HG03103 (cell line): ENCODE measurements at regions not wholly inside any gene's neighbourhood (a gene's known extent, or its start where the extent isn't known, plus 50 kb on each side); places are given as distances from the start of the nearest gene placed in this dataset.
"Not testable (repeated sequence)": the region's sequence is repeated elsewhere in the genome, so short reads cannot be mapped to it uniquely, and the experiment has no call there.

Experiments used
- ATAC-seq: cut with Tn5 transposase; IDR thresholded peaks from one replicate; pipeline ENCODE4 v1.9.1; 2021; ENCODE audit warnings: low read depth; ENCODE audit not compliant: unreplicated experiment

DNA sequence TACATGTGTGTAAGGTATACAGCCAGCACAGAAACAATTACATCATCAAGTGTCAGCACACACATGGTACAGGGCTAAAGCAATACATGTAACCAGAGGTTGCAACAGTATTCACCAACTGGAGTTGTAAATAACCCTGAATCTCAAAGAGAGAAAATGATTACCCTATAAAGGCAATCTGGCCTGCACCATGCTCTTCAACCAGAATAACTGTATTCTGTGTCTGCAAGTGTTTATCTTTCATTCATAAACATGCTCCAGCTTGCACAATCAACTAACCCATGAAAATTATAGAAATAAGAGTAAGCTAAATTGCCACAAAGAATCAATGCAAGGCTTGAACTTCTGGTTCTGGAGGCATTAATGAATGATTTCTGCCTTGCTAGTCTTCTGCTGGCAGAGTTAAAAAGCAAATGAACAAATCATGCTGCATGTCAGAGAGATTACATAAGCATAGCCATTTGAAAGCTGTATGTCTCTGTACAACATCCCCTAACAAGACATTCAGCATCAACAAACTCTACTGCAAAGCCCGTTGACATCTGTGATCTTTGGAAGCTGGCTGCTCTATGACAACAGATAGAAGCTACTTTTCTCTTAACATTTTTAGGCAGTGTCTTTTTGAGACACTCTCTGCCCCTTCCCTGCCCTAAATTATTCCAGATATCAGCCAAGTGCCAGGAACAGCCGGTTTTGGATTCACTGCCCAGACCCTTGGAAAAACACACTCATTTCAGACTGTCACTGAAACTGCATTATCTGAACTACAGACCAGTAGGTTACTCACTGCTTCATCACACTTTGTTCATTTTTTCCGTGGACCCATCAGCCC is 871.0 kb downstream of the OTOL1 start:
- ATAC-seq, result no peak

DNA sequence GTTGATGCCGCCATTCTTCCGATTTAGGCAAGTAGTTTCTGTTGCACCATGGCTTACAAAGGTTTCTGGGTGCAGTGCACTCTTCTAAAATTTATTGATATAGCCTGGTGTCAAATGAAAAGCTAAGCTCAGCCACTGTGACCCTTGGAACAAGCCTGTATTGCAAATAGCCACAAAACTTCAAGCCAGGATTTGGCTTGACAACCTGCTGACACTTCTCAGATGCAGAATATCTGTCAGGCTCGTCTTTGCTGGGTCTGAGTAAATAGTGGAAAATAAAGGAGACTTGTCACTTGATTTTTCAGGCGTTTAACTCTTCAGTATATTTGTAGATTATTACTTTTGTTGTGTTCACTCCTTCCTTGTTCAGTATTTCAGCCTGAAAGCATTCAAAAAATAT is 871.8 kb downstream of the OTOL1 start:
- no peak for ATAC-seq

DNA sequence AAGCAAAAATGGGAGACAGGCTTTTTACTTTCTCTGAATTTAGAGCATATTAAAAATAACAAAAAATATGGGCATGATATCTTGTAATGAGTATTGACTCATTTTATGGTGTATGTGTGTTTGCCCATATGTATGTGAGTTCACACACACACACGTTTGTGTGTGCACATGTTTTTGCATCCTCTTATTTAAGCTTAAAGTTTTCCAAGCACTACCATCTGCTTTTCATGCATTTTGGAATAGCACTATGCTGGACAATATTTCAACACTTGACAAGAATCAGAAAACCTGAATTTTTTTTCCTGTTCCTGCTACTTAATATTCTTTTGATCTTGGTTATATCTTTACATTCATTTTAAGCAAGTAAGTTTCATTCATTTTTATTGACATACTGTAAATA is 872.7 kb downstream of the OTOL1 start:
- no peak for ATAC-seq

DNA sequence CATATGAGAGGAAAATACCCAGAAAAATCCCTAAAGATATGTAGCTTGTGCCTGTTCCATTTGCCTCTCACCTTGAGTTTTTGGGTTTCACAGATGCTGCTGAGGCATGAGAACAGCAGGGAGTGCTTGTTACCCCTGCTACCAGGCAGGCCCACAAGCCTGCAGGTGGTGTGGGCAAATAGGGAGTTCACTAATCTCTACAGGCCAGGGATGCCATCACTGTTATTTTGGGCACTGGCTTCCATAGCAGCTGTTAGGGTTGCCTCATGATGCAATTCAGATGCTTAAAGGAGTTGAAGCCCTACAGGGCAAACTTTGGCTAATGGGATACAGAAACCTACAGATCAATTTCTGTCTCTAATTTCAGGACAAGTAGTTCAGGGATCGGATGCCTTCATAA is 873.5 kb downstream of the OTOL1 start:
- no peak for ATAC-seq

DNA sequence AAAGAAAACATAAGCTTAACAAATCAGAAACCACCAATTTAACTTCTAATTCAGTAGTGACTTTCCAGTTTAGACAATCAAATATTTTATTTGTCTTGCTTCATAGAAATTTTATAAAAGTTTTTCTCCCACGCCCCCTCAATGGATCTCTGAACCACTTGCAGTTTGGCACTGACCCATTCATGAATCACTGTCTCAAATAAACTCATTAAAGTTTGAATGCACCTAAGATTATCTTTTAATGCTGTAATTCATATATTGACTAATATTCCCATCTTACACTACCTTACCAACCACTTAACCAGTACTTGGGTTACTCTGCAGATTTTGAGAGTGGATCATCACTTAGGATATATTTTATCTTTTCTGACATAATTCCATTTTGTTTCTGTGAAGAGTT is 880.2 kb downstream of the OTOL1 start:
- no peak for ATAC-seq

DNA sequence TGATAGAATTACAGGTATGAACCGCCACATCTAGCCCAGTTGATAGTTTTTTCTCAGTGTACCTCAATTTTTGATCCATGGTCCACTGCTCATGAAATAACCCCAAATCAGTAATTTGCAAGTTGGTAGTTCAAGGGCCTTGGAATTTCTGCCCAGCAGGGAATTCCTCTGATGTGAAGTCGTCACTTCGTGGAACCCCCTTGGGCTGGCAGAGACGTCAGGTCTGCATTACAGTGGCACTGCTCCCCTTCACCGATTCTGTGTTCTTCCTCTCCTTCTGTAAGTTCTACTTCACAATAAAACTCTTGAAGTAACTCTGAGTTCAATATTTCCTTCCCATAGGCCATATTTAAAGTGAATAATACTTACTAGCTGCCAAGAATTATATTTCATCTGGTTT is 881.0 kb downstream of the OTOL1 start:
- no peak for ATAC-seq

DNA sequence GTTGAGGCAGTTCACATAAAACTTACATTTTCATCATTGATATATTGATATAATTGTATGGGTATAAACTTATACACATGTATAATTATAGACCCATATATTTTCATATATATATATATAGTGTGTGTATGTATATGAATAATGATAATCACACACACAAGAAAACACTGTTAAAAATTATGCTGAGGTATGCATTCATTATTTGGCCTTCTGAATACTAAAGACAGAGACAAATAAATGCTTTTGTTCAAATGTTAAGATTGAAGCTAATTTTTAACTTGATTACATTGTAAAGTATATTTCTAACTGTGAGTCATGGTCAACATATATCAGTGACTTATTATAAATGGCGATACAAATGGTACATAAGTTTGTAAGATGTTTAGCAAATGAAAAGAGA is 888.8 kb downstream of the OTOL1 start:
- no peak for ATAC-seq

DNA sequence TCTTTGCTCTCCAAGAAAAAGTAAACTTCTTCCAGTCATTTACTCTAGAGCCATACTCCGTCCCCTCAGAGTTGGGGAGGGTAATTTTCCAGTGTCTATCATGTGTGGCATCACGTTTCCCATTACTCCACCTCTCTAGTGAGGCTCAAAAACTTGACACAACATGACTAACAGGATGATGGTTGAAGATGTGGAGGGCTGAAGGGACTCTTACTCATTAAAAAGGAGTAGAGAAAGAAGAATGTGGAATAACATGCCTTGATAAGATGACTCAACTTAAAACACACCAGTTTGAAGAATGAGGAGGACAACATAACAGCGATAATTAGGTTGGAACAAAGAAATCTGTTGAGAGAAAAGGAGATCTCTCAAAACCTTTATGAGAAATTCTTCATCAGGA is 894.3 kb downstream of the OTOL1 start:
- no peak for ATAC-seq

DNA sequence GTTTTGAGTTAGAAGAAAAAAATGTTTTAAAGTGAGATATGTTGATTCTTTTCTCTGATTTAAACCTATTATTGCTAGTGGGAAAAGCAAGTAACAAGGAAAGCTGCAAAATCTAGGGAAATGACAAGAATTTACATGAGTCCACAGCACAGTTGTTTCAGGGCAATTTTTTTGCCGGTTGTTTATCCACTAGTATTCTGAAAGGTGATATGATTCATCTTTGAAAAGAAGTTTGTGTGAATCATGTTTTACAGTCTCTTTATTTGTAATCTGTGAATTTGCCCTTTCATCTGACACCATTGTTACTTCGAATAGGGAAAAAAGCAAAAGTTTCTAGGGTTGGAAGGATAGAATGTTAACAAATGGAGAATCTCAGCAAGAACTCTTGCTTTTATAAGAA is 894.7 kb downstream of the OTOL1 start:
- no peak for ATAC-seq

DNA sequence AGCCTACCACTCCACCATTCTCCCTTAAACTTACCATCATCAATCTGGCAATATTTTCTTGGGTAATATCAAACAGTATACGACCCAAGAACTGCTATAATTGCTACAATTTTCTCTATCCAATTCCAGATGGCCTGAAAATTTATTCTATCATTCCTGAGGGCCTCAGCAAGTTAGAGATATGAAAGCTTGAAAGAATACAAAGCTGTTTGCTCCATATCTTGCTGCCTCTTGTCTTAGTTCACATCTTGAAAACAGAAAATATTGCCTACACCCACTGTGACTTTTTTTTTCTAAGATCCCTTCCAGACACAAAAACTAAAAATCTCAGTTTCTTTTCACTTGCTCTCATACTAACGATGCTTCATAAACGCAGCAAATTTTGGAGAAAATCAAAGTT is 898.9 kb downstream of the OTOL1 start:
- no peak for ATAC-seq

DNA sequence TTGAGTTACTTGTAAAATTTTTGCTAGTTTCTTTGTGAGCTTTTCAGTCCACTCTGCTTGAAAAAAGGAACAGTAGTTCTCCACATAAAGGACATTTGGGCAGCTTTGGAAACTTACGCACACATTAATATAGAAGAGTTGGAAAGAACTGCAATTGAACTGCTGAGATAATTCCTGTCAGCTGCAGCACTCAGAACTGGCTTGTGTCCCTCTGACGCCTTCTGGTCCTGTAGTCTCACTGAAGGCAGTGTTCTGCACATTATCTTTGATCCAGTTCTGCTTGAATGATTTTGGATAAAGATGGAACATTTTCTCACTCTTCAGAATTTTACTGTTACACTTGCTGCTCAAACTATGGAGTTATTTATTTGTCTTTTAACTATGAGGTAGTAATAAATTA is 901.9 kb downstream of the OTOL1 start:
- ATAC-seq, result no peak

DNA sequence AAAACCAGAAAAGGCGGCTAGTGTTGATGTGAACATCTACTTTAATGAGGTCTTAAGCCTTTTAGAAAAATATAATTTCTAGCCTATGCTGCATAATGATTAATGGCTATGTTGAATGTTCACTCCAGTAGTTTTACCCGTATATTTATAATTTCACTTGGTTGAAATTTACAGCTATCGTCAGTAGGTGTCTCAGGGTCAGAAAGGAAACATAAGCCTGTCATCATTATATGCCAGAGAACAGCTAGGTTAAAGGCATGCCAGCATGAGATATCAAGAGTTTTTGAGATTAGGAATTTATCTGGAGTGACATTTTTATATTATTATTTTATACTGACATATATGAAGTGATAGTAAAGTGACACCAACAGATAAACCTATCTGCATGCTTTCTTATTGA is 904.1 kb downstream of the OTOL1 start:
- ATAC-seq, result no peak

DNA sequence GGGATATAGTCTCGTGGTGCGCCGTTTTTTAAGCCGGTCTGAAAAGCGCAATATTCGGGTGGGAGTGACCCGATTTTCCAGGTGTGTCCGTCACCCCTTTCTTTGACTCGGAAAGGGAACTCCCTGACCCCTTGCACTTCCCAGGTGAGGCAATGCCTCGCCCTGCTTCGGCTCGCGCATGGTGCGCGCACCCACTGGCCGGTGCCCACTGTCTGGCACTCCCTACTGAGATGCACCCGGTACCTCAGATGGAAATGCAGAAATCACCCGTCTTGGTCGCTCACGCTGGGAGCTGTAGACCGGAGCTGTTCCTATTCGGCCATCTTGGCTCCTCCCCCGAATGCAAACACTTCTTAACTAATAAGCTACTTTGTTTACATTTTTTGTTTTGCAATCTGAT is 914.9 kb downstream of the OTOL1 start:
- not testable (repeated sequence) for ATAC-seq

DNA sequence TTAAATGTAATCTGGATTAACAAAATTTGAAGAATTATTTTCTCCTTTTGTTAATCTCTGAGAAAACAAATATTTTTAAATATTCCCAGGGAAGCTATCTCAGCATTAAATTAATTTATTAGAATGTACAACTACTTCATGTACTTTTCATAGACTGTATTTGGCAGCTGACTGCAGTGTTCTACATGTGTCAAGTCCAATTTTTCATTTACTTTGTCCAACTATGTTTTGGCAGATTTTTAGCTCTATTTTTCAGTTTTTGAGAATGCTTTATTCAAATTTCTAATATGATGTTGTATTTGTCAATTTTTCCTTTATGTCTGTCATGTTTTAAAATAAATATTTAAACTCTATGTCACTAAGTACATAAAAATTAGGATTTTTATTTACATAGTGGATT is 925.1 kb downstream of the OTOL1 start:
- ATAC-seq, result no peak

DNA sequence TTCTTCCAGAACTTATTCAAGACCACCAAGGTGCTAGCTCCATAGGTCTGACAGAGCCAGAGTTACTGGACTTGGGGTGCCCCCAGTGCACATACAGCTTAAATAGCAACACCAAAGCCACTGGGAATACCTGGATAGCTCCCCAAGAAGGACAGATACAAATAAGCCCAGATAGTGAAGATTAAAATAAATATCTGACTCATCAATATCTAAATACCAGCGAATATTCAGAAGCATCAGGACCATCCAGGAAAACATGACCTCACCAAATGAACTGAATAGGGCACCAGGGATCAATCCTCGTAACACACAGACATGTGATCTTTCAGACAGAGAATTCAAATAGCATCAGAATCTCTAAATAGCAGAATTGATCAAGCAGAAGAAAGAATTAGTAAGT is 931.6 kb downstream of the OTOL1 start:
- ATAC-seq, result no peak

DNA sequence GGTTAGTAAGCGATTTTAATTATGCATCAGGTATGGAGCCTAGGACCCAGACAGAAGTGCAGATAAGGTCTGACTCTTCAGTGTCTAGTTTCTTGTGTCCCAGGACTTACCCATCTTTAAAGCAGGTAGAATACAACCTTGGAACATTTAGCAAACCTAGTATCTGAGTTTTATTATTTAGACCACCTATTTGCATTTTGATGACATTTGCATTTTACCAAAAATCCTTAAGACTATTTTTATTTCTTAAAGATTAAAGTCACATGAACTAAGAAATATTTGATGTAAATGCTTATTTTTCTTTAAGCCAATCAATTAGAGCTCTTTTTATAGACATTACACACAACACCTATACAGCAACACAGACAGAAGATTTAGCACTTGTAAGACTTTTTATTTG is 939.1 kb downstream of the OTOL1 start:
- ATAC-seq, result no peak

DNA sequence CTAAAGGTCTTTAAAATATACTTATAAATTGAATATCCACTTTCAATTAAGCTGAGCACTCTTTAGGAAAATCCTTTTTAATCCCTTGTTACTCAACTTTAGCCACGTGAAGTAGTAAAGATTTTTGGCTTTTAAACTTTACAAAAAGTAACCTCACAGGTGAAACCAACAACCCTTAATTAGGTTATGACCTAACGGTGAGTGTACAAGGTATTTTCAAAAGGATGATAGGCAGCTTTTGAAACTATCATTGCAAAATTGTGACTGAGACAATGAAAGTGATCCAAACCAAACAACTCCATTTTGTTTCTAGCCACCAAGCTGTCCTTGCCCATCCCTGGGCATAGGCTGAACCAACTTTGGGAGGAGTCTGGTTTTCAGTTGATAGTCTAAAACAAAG is 940.2 kb downstream of the OTOL1 start:
- ATAC-seq, result no peak

DNA sequence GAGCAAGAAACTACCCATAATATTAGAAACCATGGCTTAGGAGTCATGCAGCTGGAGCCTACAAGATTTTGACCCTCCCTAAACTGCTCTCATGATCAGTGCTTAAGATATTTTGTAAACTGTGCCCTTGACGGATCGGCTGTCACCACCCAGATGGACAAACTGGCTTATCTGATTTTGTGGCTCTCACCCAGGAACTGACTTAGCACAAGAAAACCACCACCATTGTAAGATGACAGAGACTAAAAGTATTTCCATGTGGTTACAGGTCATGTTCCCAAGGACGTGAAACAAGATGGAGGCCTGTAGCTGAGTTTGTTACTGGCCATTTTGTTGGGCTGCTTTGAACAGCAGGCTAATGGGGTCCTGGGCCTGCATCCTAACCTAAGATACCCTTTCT is 940.9 kb downstream of the OTOL1 start:
- no peak for ATAC-seq

DNA sequence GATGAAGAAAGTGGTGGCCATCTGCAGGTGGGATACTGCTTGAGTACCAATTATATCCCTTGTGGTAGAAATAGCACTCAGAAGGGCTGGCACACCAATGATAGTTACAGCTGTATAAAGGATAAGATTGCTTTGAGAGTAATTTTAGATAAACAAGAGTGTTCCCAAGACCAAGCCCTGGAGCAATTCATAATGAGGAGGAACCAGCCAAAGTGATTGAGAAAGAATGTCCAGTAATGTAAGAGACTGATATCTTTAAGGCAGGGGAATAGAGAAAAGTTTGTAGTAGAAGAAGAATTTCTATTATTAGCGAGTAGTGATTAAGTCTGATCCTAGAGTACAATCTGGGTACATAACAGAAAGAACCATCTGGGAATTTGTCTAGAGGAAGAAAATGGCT is 945.1 kb downstream of the OTOL1 start:
- no peak for ATAC-seq

DNA sequence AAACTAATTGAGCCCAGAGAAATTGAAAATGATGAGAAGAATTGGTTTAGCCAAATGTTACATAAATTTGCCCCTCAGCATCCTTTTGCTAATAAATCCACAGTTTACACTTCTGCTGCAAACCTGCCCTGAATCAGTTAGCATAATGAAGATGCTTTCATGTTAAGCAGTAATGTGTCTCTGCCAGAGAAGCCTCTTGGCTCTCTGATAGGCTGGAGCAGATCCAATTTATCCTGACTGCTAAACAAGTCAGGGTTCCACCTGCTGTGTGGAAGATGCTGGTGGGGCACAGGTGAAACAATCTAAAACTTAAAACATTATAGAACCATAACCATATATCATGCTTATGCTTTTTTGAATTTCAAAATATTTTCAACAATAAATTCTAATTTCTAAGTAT is 946.8 kb downstream of the OTOL1 start:
- ATAC-seq, result no peak

DNA sequence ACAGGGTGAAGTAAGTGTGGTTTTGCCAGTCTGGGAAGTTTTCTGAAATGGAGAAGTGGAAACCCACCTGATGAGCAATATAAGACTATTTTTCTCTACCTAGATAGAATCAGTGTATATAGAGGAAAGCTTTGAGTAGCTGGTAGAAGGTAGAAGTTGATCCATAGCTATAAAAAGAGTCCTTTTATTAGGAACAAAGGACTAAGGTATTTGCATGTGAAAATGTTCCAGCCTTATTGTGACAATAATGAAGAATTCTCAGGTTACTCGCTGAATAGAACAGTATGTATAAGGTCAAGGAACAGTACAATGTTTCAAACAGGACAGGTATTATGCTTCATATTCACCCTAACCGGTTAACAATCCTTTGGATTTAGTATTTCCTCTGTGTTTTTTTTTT is 972.2 kb downstream of the OTOL1 start:
- ATAC-seq, result no peak

DNA sequence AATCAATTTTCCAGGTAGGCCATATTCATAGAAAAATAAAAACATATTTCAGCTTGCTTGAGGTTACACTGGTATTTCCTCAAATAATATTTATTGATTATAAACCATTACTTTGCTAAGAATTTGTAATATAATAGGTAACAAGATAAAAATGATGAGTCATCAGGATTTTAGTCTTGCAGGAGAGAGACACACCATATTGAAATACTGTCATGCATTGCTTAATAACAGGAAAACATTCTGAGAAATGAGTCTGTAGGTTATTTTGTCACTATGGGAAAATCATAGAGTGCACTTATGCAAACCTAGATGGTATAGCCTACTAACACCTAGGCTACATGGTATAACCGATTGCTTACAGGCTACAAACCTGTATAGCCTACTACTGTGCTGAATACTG is 990.5 kb downstream of the OTOL1 start:
- no peak for ATAC-seq

DNA sequence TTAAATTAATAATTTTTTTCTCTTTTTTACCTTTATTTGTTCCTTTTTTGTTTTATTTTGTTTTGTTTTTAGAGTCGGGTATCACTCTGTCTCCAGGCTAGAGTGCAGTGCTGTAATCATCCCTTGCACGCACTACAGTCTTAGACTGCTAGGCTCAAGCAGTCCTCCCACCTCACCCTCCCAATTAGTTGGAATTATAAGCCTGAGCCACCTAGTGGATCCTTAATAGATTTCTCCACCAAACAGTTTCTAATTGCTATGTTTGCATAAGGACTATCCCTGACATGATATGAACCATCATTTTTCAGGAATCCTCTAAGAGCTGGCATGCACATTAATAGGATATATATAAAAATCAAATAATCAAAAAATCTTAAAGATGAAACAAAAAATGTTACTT is 993.2 kb downstream of the OTOL1 start:
- no peak for ATAC-seq
